Suprapubic skin (tissue), 3 donors: ENCODE measurements at regions not wholly inside any gene's neighbourhood (a gene's known extent, or its start where the extent isn't known, plus 50 kb on each side); places are given as distances from the start of the nearest gene placed in this dataset.

ENCODE experiments used
- POLR2AphosphoS5 ChIP-seq, 3 donors: sonication (generic); formaldehyde crosslinking; IDR thresholded peaks; one replicate each; pipeline ENCODE4 v1.6.1; 2017; ENCODE audit warnings: antibody characterized with exemption in 3 of 3
- TF ChIP-seq, protein P1 (sequence below), 2 donors: fragments of 200-600 bp in 1 of 2; fragments of 450-650 bp in 1 of 2; sonication (generic) in 1 of 2; IDR thresholded peaks; one replicate each; pipeline ENCODE4 v1.5.1; 2016 to 2019; ENCODE audit warnings: antibody characterized with exemption in 2 of 2, mild to moderate bottlenecking in 1 of 2, moderate library complexity in 1 of 2

DNA sequence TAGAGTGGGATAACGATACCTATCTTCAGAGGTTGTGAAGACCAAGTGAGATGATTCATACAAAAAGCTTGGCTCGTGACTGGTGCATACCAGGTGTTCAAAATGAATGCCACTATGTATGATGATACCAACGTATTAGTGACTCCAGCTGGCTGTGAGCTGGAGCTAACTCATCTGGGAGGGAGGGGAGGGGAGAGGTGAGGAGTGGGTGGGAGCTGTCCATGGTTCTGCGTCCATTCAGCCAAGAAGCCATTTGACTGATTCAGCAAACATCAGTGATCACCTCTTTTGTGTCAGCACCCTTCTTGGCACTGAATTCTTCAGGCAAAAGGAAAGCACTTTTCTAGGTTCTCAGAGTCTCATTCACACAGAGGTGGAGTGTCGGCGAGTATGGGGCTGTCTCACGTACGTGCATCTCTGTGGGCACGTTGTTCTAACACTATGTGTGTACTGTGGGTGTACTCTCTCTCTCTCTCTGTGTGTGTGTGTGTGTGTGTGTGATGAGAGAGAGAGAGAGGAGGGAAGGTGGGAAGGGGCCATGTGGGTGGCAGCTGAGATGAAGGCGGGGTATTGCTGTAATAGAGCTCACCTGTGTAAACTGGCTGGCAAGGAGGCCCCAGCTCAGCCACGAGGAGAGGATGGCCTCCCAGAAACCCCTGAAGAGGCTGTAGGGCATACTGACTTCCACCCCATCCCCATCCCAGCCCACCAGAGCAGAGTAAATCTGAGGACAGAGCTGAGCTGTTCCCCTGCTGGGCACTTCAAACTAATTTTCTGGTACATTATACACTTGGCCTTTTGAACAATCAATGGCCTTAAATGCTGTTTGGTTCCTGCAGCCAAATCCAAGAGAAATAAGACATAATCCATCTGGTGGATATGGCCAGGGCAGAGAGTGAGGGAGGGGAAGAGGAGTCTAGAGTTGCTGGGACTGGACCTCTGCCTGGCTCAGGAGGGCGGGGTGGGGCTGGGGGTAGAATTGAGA lies 96.1 kb upstream of the THY1 start:
- TF ChIP-seq POLR2AphosphoS5 (IDR thresholded peaks at IDR 0.05), result no peak
- TF ChIP-seq, protein P1, sequence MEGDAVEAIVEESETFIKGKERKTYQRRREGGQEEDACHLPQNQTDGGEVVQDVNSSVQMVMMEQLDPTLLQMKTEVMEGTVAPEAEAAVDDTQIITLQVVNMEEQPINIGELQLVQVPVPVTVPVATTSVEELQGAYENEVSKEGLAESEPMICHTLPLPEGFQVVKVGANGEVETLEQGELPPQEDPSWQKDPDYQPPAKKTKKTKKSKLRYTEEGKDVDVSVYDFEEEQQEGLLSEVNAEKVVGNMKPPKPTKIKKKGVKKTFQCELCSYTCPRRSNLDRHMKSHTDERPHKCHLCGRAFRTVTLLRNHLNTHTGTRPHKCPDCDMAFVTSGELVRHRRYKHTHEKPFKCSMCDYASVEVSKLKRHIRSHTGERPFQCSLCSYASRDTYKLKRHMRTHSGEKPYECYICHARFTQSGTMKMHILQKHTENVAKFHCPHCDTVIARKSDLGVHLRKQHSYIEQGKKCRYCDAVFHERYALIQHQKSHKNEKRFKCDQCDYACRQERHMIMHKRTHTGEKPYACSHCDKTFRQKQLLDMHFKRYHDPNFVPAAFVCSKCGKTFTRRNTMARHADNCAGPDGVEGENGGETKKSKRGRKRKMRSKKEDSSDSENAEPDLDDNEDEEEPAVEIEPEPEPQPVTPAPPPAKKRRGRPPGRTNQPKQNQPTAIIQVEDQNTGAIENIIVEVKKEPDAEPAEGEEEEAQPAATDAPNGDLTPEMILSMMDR (IDR thresholded peaks at IDR 0.05), result no peak
